ENCODE measurements at regions not wholly inside any gene's neighbourhood (a gene's known extent, or its start where the extent isn't known, plus 50 kb on each side); places are given as distances from the start of the nearest gene placed in this dataset.
"Not testable (repeated sequence)": the region's sequence is repeated elsewhere in the genome, so short reads cannot be mapped to it uniquely, and the experiment has no call there.

- DNase-seq, result no peak
Observed at GRCh38 chr13:87878706-87879105, 207.5 kb downstream of the SLITRK5 start.

GRCh38 chr13:87884884-87885283 lies 213.7 kb downstream of the SLITRK5 start:
- DNase-seq, result no peak

- no peak for DNase-seq
Observed at GRCh38 chr13:87887459-87888123, 216.4 kb downstream of the SLITRK5 start.

- DNase-seq, result no peak
Observed at GRCh38 chr13:87889254-87889653, 218.1 kb downstream of the SLITRK5 start.

- DNase-seq, result no peak
Observed at GRCh38 chr13:87893186-87893585, 222.0 kb downstream of the SLITRK5 start.

- no peak for DNase-seq
Observed at GRCh38 chr13:87894059-87894458, 222.9 kb downstream of the SLITRK5 start.

- DNase-seq, result no peak
Observed at GRCh38 chr13:87903553-87903952, 232.4 kb downstream of the SLITRK5 start.

GRCh38 chr13:87906411-87906810 lies 235.2 kb downstream of the SLITRK5 start:
- DNase-seq, result no peak

- no peak for DNase-seq
Observed at GRCh38 chr13:87907202-87907601, 236.0 kb downstream of the SLITRK5 start.

GRCh38 chr13:87919956-87920355 lies 248.8 kb downstream of the SLITRK5 start:
- DNase-seq, result no peak

GRCh38 chr13:87923753-87924152 lies 252.6 kb downstream of the SLITRK5 start:
- no peak for DNase-seq

- DNase-seq, result no peak
Observed at GRCh38 chr13:87925006-87925405, 253.8 kb downstream of the SLITRK5 start.

GRCh38 chr13:87940776-87941175 lies 269.6 kb downstream of the SLITRK5 start:
- no peak for DNase-seq

- no peak for DNase-seq
Observed at GRCh38 chr13:87941226-87941625, 270.1 kb downstream of the SLITRK5 start.

GRCh38 chr13:87942205-87942604 lies 271.0 kb downstream of the SLITRK5 start:
- DNase-seq, result no peak

GRCh38 chr13:87944038-87944437 lies 272.9 kb downstream of the SLITRK5 start:
- no peak for DNase-seq

GRCh38 chr13:87952377-87952776 lies 281.2 kb downstream of the SLITRK5 start:
- DNase-seq, result no peak

- DNase-seq, result no peak
Observed at GRCh38 chr13:87953381-87953780, 282.2 kb downstream of the SLITRK5 start.

GRCh38 chr13:87954091-87954490 lies 282.9 kb downstream of the SLITRK5 start:
- no peak for DNase-seq

- no peak for DNase-seq
Observed at GRCh38 chr13:87961546-87961945, 290.4 kb downstream of the SLITRK5 start.

GRCh38 chr13:87972568-87972967 lies 301.4 kb downstream of the SLITRK5 start:
- no peak for DNase-seq

- no peak for DNase-seq
Observed at GRCh38 chr13:87975035-87975434, 303.9 kb downstream of the SLITRK5 start.

- DNase-seq, result not testable (repeated sequence)
Observed at GRCh38 chr13:87976650-87977049, 305.5 kb downstream of the SLITRK5 start.

- no peak for DNase-seq
Observed at GRCh38 chr13:87981416-87981815, 310.2 kb downstream of the SLITRK5 start.

GRCh38 chr13:87982400-87982799 lies 311.2 kb downstream of the SLITRK5 start:
- no peak for DNase-seq
